Thoracic aorta (tissue), 2 donors: ENCODE measurements at regions not wholly inside any gene's neighbourhood (a gene's known extent, or its start where the extent isn't known, plus 50 kb on each side); places are given as distances from the start of the nearest gene placed in this dataset.

Experiments used
- ATAC-seq: fragments of 150-250 bp; one replicate; pipeline ENCODE4 v1.8.0; 2017; ENCODE audit warnings: low read depth; ENCODE audit not compliant: insufficient number of reproducible peaks, low FRiP score
- DNase-seq: peaks from one replicate; pipeline ENCODE4 v3.0.0-alpha.2; 2020; ENCODE audit warnings: low spot score
- H3K27ac ChIP-seq, 2 donors: fragments of 200-600 bp; sonication (generic); 1 replicate in 1 of 2; 2 replicates in 1 of 2; pipeline ENCODE4 v1.5.1; 2016; ENCODE audit warnings: mild to moderate bottlenecking in 2 of 2, moderate library complexity in 2 of 2
- H3K27me3 ChIP-seq: fragments of 200-600 bp; sonication (generic); replicated peaks from 2 replicates; pipeline ENCODE4 v1.6.0; 2016; ENCODE audit warnings: mild to moderate bottlenecking; ENCODE audit not compliant: insufficient read depth
- H3K36me3 ChIP-seq: fragments of 200-600 bp; sonication (generic); one replicate; pipeline ENCODE4 v1.5.1; 2016
- H3K4me1 ChIP-seq, 2 donors: fragments of 200-600 bp; sonication (generic); 1 replicate in 1 of 2; 2 replicates in 1 of 2; pipeline versions ENCODE4 v1.5.1 to v1.6.0; 2016; ENCODE audit warnings: low read depth in 2 of 2, mild to moderate bottlenecking in 1 of 2; ENCODE audit not compliant: control insufficient read depth in 1 of 2
- H3K4me3 ChIP-seq: fragments of 200-600 bp; sonication (generic); 2 replicates; pipeline ENCODE4 v1.5.1; 2016; ENCODE audit warnings: mild to moderate bottlenecking
- H3K9me3 ChIP-seq: fragments of 200-600 bp; sonication (generic); 2 replicates; pipeline ENCODE4 v1.5.1; 2016
- CTCF ChIP-seq: fragments of 200-600 bp; sonication (generic); IDR thresholded peaks from one replicate; pipeline ENCODE4 v1.5.1; 2019; ENCODE audit warnings: antibody characterized with exemption

- no peak for DNase-seq
- no peak for TF ChIP-seq CTCF
- no peak for ATAC-seq
- Histone ChIP-seq H3K4me1 (no peaks in the 10 kb centered on the region), H3K36me3 (no peaks in the 10 kb centered on the region), H3K27me3 (no peaks in the 10 kb centered on the region), H3K4me3 (no peak overlapping the region), H3K27ac (no peak overlapping the region), H3K9me3 (no peaks in the 10 kb centered on the region)
These were observed 643.5 kb upstream of the SOX9 start for GRCh38 chr17:71477356-71477755.

- H3K9me3 ChIP-seq, result no peaks in the 10 kb centered on the region
- no peaks in the 10 kb centered on the region for H3K4me1 ChIP-seq
- no peaks in the 10 kb centered on the region for H3K27me3 ChIP-seq
- H3K4me3 ChIP-seq, result no peak overlapping the region
- no peak overlapping the region for H3K27ac ChIP-seq
- no peaks in the 10 kb centered on the region for H3K36me3 ChIP-seq
- DNase-seq (no peak), ATAC-seq (no peak)
- TF ChIP-seq CTCF, result no peak
These were observed 640.7 kb upstream of the SOX9 start for GRCh38 chr17:71480099-71480498.

- no peak for TF ChIP-seq CTCF
- no peak for DNase-seq
These were observed 638.2 kb upstream of the SOX9 start for GRCh38 chr17:71482625-71483024.

GRCh38 chr17:71484546-71484945, 636.3 kb upstream of the SOX9 start:
- Histone ChIP-seq H3K4me1 (no peaks in the 10 kb centered on the region), H3K36me3 (no peaks in the 10 kb centered on the region), H3K27me3 (no peaks in the 10 kb centered on the region), H3K27ac (no peak overlapping the region), H3K9me3 (no peaks in the 10 kb centered on the region), H3K4me3 (no peak overlapping the region)
- DNase-seq, result no peak
- ATAC-seq, result no peak
- no peak for TF ChIP-seq CTCF

More at GRCh38 chr17:71482625-71483024, 638.2 kb upstream of the SOX9 start:
- no peak for ATAC-seq
- no peaks in the 10 kb centered on the region for H3K27me3 ChIP-seq
- no peak overlapping the region for H3K27ac ChIP-seq
- no peaks in the 10 kb centered on the region for H3K9me3 ChIP-seq
- H3K4me3 ChIP-seq, result no peak overlapping the region
- H3K36me3 ChIP-seq, result no peaks in the 10 kb centered on the region
- no peaks in the 10 kb centered on the region for H3K4me1 ChIP-seq

GRCh38 chr17:71485426-71485825, 635.4 kb upstream of the SOX9 start:
- H3K4me1 ChIP-seq, result no peaks in the 10 kb centered on the region
- no peak for DNase-seq
- no peak for TF ChIP-seq CTCF

More at GRCh38 chr17:71485426-71485825, 635.4 kb upstream of the SOX9 start:
- Histone ChIP-seq H3K4me3 (no peak overlapping the region), H3K27me3 (no peaks in the 10 kb centered on the region), H3K9me3 (no peaks in the 10 kb centered on the region), H3K36me3 (no peaks in the 10 kb centered on the region), H3K27ac (no peak overlapping the region)
- no peak for ATAC-seq
